Spleen (tissue), 11 donors: ENCODE measurements at regions not wholly inside any gene's neighbourhood (a gene's known extent, or its start where the extent isn't known, plus 50 kb on each side); places are given as distances from the start of the nearest gene placed in this dataset.

ENCODE experiments used
- DNase-seq: peaks from one replicate; pipeline ENCODE4 v3.0.0-alpha.2; 2020
- H3K27ac ChIP-seq, 8 donors: fragments of 200-600 bp; sonication (generic) in 7 of 8; 1 replicate in 4 of 8; 2 replicates in 4 of 8; pipeline versions ENCODE4 v1.5.0 to v1.8.0; 2016 to 2021; ENCODE audit warnings: inconsistent platforms in 4 of 8, mild to moderate bottlenecking in 4 of 8, moderate library complexity in 1 of 8
- H3K27me3 ChIP-seq, 7 donors: fragments of 200-600 bp; sonication (generic) in 6 of 7; replicated peaks in 1 of 7; 1 replicate in 4 of 7; 2 replicates in 3 of 7; pipeline versions ENCODE4 v1.5.0 to v1.8.0; 2016 to 2021; ENCODE audit warnings: inconsistent platforms in 3 of 7, mild to moderate bottlenecking in 1 of 7
- H3K36me3 ChIP-seq, 6 donors: fragments of 200-600 bp; sonication (generic) in 5 of 6; 1 replicate in 4 of 6; 2 replicates in 2 of 6; pipeline versions ENCODE4 v1.5.0 to v1.8.0; 2016 to 2021; ENCODE audit warnings: inconsistent platforms in 2 of 6
- H3K4me1 ChIP-seq, 6 donors: fragments of 200-600 bp; sonication (generic) in 5 of 6; 1 replicate in 3 of 6; 2 replicates in 3 of 6; pipeline versions ENCODE4 v1.5.0 to v1.8.0; 2016 to 2021; ENCODE audit warnings: inconsistent platforms in 3 of 6
- H3K4me3 ChIP-seq, 8 donors: fragments of 200-600 bp; sonication (generic) in 7 of 8; 1 replicate in 4 of 8; 2 replicates in 4 of 8; pipeline versions ENCODE4 v1.5.0 to v1.8.0; 2016 to 2021; ENCODE audit warnings: inconsistent platforms in 4 of 8, mild to moderate bottlenecking in 4 of 8, moderate library complexity in 2 of 8
- H3K9me3 ChIP-seq, 8 donors: fragments of 200-600 bp; sonication (generic) in 7 of 8; 1 replicate in 4 of 8; 2 replicates in 4 of 8; pipeline versions ENCODE4 v1.5.0 to v1.8.0; 2016 to 2021; ENCODE audit warnings: inconsistent platforms in 4 of 8
- POLR2A ChIP-seq, 3 donors: fragments of 450-650 bp; IDR thresholded peaks; one replicate each; pipeline ENCODE4 v1.5.1; 2017; ENCODE audit warnings: antibody characterized with exemption in 3 of 3, mild to moderate bottlenecking in 1 of 3
- POLR2AphosphoS5 ChIP-seq, 3 donors: sonication (generic); formaldehyde crosslinking; IDR thresholded peaks; one replicate each; pipeline ENCODE4 v1.5.1; 2017; ENCODE audit warnings: antibody characterized with exemption in 3 of 3
- WGBS, 5 donors: extraction: QIAGEN DNeasy Blood & Tissue Kit in 3 of 5; methylation state at CpG; one replicate each; pipeline versions ENCODE4 v1.1.5 to v1.1.7; 2013 to 2018; 5-methylcytosine and 5-hydroxymethylcytosine counted together
- intact Hi-C: fragments of 100-400 bp; cut with DNase I; formaldehyde crosslinking; loops from one replicate; pipeline ENCODE4 v1.15.0; 2023; ENCODE audit warnings: low total_unique reads
- TF ChIP-seq, protein P1 (sequence below), 11 experiments: fragments of 200-600 bp in 7 of 11; fragments of 450-650 bp in 4 of 11; sonication (generic) in 4 of 11; IDR thresholded peaks in 8 of 11; conservative IDR thresholded peaks in 3 of 11; 1 replicate in 7 of 11; 2 replicates in 4 of 11; pipeline versions ENCODE4 v1.4.0 to v1.8.0; 2016 to 2021; ENCODE audit warnings: antibody characterized with exemption in 11 of 11, inconsistent platforms in 4 of 11, mild to moderate bottlenecking in 1 of 11
- donor health status: healthy with polysubstance abuse.
- donor health status: DM: no; HTN: no; CAD: no; lungs with moderate emphysema.
- donor health status: DM: no; HTN: no; CAD: no.
- donor health status: Bipolar disorder and iron deficiency.
- donor health status: healthy.
- donor health status: DM: no; HTN: no; CAD: no.
- donor health status: DM: yes; HTN: yes; CAD: no.

DNA sequence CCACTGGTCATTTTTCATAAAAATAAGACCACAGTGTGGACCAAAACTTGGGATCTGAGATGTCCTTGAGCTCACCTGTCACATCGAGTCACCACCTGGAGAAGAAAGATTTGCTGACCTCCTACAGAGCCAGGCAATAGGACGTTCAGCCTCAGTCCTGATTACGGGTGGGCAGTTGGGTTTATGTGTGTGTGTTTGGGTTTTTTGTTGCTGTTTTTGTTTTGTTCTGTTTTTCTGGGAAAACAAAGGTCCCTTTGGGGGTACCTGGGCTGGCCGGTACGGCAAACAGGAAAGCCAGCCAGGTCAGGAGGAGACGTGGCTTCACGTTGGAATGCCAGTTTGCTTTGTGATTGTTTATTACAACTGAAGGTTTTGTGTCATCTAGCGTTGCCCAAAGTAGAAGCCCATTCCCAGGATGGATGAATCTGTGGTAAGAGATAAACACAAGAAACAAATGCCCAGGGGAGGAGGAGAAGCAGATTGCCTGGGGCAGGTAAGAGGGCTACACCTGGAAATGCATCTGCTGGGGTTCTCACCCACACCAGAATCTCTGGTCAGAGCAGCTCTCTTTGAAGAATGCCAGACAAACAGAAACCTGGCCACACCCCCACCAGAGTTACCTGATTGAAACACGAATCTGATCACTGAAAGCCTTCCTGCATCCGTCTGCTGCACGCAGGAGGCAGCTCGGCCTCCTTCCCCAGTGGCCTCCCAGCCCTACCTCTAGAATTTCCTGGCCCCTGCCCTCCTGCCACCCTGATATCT, 100.1 kb upstream of the DIO3 start:
- Histone ChIP-seq H3K27me3 (peaks cover 7 to 78% (median 45%) of the 10 kb centered on the region in 7 donors), H3K36me3 (no peaks in the 10 kb centered on the region), H3K27ac (no peak overlapping the region), H3K9me3 (no peaks in the 10 kb centered on the region), H3K4me3 (no peak overlapping the region), H3K4me1 (peaks cover 0 to 28% (median 19%) of the 10 kb centered on the region in 6 donors)
- intact Hi-C loops: no loop called here
- TF ChIP-seq POLR2A (IDR thresholded peaks at IDR 0.05): no peak
- TF ChIP-seq, protein P1, sequence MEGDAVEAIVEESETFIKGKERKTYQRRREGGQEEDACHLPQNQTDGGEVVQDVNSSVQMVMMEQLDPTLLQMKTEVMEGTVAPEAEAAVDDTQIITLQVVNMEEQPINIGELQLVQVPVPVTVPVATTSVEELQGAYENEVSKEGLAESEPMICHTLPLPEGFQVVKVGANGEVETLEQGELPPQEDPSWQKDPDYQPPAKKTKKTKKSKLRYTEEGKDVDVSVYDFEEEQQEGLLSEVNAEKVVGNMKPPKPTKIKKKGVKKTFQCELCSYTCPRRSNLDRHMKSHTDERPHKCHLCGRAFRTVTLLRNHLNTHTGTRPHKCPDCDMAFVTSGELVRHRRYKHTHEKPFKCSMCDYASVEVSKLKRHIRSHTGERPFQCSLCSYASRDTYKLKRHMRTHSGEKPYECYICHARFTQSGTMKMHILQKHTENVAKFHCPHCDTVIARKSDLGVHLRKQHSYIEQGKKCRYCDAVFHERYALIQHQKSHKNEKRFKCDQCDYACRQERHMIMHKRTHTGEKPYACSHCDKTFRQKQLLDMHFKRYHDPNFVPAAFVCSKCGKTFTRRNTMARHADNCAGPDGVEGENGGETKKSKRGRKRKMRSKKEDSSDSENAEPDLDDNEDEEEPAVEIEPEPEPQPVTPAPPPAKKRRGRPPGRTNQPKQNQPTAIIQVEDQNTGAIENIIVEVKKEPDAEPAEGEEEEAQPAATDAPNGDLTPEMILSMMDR (IDR thresholded peaks at IDR 0.05 in 8 of 11, conservative IDR thresholded peaks at IDR 0.05 in 3 of 11): no peak
- no peak for TF ChIP-seq POLR2AphosphoS5 (IDR thresholded peaks at IDR 0.05)
- DNase-seq: peak; percentile 55
- 81 to 94% (median 92%) methylated on average over 12 of the region's 12 CpGs for WGBS, 5 donors

DNA sequence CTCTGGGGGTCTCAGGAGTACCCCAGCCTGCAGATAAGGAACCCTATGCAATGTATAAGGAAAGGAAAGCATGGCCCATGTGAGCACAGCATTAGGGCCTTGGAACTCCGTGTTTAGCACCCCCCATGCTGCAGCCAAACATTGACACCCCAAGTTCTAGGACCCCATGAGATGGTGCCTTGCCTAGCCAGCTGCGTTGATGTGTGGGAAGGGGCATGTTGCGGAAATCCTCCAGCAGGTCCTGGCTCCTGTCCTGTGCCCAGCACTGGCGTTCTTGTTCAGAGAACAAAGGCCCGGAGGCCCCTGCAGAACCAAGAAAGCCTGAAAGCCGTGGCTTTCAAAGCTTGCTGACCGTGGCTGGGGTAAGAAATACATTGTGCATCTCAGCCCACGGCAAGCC, 99.4 kb upstream of the DIO3 start:
- intact Hi-C loops: no loop called here
- TF ChIP-seq, protein P1 (IDR thresholded peaks at IDR 0.05 in 8 of 11, conservative IDR thresholded peaks at IDR 0.05 in 3 of 11): no peak
- TF ChIP-seq POLR2AphosphoS5 (IDR thresholded peaks at IDR 0.05): no peak
- no peak for TF ChIP-seq POLR2A (IDR thresholded peaks at IDR 0.05)
- DNase-seq: peak; percentile 41
- H3K9me3 ChIP-seq: no peaks in the 10 kb centered on the region
- H3K4me3 ChIP-seq: no peak overlapping the region
- H3K27ac ChIP-seq: no peak overlapping the region
- 84 to 94% (median 88%) methylated on average over 8 of the region's 8 CpGs for WGBS, 5 donors
- H3K36me3 ChIP-seq: no peaks in the 10 kb centered on the region
- H3K27me3 ChIP-seq: peaks cover 7 to 72% (median 39%) of the 10 kb centered on the region in 7 donors
- peaks cover 0 to 25% (median 19%) of the 10 kb centered on the region in 6 donors for H3K4me1 ChIP-seq

DNA sequence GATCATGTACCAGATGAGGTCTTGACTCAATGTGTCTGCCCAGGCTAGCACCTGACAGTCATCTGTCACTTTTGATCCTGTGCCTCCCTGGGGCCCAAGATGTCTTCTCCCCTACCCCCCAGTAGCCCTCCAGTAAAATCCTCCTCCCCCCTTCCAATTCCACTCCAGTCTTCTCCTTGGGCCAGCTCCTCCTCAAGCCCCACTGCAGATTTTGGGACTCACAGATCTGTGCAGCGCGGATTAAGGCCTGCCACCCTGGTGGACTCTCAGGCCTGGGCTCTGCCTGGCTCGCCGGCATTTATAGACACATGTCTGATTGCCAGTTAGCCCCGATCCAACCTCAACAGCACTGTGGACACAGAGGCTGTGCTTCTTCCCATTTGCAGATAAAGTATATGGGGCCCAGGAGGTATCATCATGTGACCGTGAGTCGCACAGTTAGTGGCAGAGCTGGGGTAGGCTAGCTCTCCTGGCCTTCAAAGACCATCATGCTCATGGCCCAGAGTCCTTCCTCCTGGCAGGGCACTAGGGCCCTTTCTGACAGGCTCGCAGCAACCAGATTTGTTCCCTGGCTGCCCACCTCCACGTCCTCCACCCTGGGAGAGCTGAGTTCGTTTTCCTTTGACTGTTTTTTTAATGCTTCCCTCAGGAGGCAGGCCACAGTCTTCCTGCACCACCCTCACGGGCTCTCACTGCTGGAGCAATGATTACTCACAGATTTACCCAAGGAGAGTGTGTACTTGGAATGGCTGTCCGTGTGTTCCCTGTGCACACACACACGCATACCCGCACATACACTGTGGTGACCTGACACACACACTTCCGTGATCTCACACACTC, 98.3 kb upstream of the DIO3 start:
- WGBS, 5 donors: 83 to 89% (median 88%) methylated on average over 15 of the region's 15 CpGs
- H3K36me3 ChIP-seq: no peaks in the 10 kb centered on the region
- TF ChIP-seq POLR2A (IDR thresholded peaks at IDR 0.05): no peak
- TF ChIP-seq, protein P1 (IDR thresholded peaks at IDR 0.05 in 8 of 11, conservative IDR thresholded peaks at IDR 0.05 in 3 of 11): no peak
- TF ChIP-seq POLR2AphosphoS5 (IDR thresholded peaks at IDR 0.05): no peak
- H3K9me3 ChIP-seq: no peaks in the 10 kb centered on the region
- H3K4me1 ChIP-seq: peaks cover 0 to 17% (median 16%) of the 10 kb centered on the region in 6 donors
- peaks cover 4 to 61% (median 30%) of the 10 kb centered on the region in 7 donors for H3K27me3 ChIP-seq
- no peak overlapping the region for H3K27ac ChIP-seq
- DNase-seq: peak; percentile 39
- intact Hi-C loops: no loop called here
- H3K4me3 ChIP-seq: no peak overlapping the region
